Panc1 (cell line): ENCODE measurements at regions not wholly inside any gene's neighbourhood (a gene's known extent, or its start where the extent isn't known, plus 50 kb on each side); places are given as distances from the start of the nearest gene placed in this dataset.

ENCODE experiments used
- CTCF ChIP-seq: fragments of 450-650 bp; IDR thresholded peaks from 2 replicates; pipeline ENCODE4 v1.5.1; 2017; ENCODE audit warnings: mild to moderate bottlenecking
- POLR2AphosphoS5 ChIP-seq: IDR thresholded peaks from 2 replicates; pipeline ENCODE4 v1.6.1; 2012; ENCODE audit warnings: mild to moderate bottlenecking, low read depth, low read length, moderate library complexity
- REST ChIP-seq, 2 experiments: IDR thresholded peaks; 2 replicates each; pipeline ENCODE4 v1.6.1; 2011 to 2012; ENCODE audit warnings: low read depth in 2 of 2, control low read depth in 1 of 2, low read length in 1 of 2, mild to moderate bottlenecking in 1 of 2, moderate library complexity in 1 of 2; ENCODE audit not compliant: insufficient read depth in 1 of 2
- SIN3A ChIP-seq: IDR thresholded peaks from 2 replicates; pipeline ENCODE4 v1.6.1; 2012; ENCODE audit warnings: low read depth, mild to moderate bottlenecking, low read length, moderate library complexity, borderline replicate concordance; ENCODE audit not compliant: insufficient read depth

- TF ChIP-seq CTCF (no peak), POLR2AphosphoS5 (no peak), REST (IDR thresholded peaks at IDR 0.05; ENCODE audit: insufficient read depth in 1 of 2, low read depth in 2 of 2, low read length in 1 of 2) (no peak), SIN3A (no peak)
These were observed 581.9 kb downstream of the ALG10 start for GRCh38 chr12:34604227-34604626.
